ENCODE measurements at regions not wholly inside any gene's neighbourhood (a gene's known extent, or its start where the extent isn't known, plus 50 kb on each side); places are given as distances from the start of the nearest gene placed in this dataset.

GRCh38 chr15:69570454-69570853, 117.8 kb downstream of the RPLP1 start:
- TF ChIP-seq POLR2A (IDR thresholded peaks at IDR 0.05; ENCODE audit: low read length) = no peak
- no peak for TF ChIP-seq GATA1 (IDR thresholded peaks at IDR 0.05; ENCODE audit: low read depth, low read length)
